Posterior vena cava (tissue), 2 donors: ENCODE measurements at regions not wholly inside any gene's neighbourhood (a gene's known extent, or its start where the extent isn't known, plus 50 kb on each side); places are given as distances from the start of the nearest gene placed in this dataset.
"Not testable (repeated sequence)": the region's sequence is repeated elsewhere in the genome, so short reads cannot be mapped to it uniquely, and the experiment has no call there.

Source experiments
- DNase-seq: peaks from one replicate; pipeline ENCODE4 v3.0.0-alpha.2; 2020; ENCODE audit warnings: low spot score
- intact Hi-C, 2 donors: fragments of 100-400 bp; cut with DNase I; formaldehyde crosslinking; loops; one replicate each; pipeline versions ENCODE4 v1.14.1 to v1.14.2; 2022 to 2023
- donor health status: DM: yes; HTN: yes; CAD: no.
- donor health status: DM: yes; HTN: yes; CAD: no.

DNA sequence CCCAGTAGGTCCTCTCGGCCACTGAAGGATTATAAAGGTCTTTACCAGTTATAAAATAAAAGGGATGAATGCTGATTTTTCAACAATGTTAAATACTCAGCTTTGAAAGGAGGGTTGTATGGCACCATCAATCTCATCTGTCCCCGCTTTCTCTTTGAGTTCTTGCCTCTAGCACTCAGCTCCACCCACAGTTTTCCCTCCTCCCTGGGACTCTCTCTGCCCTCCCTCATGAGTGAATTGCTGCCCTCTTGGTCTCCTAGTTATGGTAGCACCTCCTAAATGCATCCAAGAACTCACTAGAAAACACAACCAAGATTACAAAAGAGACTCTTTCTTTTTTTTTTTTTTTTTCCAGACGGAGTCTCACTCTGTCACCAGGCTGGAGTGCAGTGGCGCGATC is 91.0 kb downstream of the TEX35 start:
- intact Hi-C loops = no loop called here
- DNase-seq = no peak

DNA sequence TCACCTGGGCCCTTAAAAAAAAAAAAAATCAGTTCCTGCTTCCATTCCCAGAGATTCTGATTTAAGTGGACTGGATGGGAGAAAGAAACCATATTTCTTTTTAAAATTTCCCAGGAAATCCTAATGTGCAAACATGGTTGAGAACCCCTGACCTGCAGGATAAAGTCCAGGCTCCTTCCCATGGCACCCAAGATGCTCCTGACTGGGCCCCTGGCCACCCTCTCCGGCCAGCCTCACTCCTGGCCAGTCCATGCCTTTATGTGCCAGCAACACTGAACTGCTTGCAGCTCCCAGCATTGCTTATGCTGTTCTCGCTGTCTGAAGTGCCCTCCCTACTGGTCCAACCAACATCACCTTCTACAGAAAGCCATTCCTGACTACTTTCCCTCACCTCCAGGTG is 93.9 kb downstream of the TEX35 start:
- DNase-seq = no peak
- intact Hi-C loops = no loop called here

DNA sequence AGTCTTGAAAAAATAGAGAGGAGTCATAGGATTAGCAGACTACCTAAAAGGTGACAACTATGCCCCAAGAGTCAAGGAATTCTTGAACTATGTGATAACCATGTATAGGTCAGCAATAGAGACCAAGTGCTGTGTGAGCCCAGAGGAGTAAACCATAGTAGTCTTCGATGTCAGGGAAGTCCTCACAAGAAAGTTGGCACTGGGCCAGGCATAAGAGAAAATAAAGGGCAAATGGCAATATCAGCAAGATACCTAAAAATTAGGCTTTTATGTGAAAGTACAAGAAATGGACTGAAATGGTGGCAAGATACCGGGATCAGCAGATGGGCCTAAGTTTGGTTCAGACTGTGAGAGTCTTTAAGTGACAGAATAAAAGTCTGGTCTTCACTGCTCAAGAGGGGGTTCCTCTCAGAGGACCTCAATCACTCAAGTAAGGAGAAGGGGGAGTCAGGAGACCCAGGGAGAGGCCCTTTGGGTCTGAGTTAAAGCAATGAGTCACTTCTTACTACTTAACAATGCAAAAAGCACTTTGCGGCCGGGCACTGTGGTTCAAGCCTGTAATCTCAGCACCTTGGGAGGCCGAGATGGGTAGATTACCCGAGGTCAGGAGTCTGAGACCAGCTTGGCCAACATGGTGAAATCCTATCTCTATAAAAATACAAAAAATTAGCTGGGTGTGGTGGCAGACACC is 95.0 kb downstream of the TEX35 start:
- intact Hi-C loops = no loop called here
- no peak for DNase-seq

GRCh38 chr1:178609015-178609414 is 96.1 kb downstream of the TEX35 start:
- intact Hi-C loops = no loop called here
- no peak for DNase-seq

DNA sequence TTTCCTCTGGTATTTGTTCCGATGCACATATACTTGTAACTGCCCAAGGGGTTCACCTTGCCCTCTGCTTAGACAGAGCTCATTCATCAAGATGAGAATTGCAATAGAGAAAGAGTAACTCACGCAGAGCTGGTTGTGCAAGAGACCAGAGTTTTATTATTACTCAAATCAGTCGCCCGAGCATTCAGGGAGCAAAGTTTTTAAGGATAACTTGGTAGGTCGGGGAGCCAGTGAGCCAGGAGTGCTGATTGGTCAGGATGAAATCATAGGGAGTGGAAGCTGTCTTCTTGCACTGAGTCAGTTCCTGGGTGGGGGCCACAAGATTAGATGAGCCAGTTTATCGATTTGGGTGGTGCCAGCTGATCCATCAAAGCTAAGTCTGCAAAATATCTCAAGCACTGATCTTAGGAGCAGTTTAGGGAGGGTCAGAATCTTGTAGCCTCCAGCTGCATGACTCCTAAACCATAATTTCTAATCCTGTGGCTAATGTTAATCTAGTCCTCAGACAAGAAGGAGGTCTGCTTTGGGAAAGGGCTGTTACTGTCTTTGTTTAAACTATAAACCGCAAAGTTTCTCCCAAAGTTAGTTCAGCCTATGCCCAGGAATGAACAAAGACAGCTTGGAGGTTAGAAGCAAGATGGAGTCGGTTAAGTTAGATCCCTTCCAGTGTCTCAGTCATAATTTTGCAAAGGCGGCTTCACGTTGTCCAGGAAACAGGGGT is 97.9 kb downstream of the TEX35 start:
- intact Hi-C loops, DNase-seq: not testable (repeated sequence)

DNA sequence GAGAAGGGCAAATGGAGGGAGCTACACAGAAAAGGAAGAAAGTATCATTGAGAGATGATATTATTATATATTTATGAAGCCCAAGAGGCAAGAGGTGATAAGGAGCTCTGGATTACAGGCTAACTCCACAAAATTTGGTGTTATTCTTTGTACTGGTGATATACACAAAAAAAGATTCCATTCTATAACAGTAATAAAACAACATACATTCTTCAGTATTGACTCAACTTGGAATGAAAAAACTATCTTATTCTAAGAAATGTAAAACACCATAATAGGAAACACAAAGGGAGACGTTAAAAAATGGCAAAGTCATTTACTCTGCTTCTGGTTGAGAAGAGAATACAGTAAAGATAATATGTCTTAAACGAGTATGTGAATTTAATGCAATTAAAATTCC is 99.4 kb downstream of the TEX35 start:
- DNase-seq = no peak
- intact Hi-C loops = no loop called here

GRCh38 chr1:178613271-178613945 is 100.5 kb downstream of the TEX35 start:
- intact Hi-C loops = no loop called here
- DNase-seq = no peak

DNA sequence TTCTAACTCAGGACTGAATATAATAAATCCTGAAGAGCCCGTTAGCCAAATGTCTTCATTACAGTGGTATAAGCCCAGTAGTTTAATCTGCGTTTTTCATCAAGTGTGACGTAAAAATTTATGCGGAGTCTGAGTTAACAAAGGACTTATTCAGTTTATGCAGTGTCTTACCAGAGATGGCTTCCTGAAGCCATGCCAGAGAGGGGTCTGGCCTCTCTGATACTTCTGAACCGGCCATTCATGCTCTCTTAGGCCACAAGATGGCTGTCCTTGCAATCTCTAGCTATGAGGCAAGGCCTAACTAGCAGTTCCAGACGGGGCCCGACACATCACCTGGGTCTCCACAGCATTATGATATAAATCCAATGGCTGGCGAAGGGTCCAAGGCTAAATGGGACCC is 101.4 kb downstream of the TEX35 start:
- intact Hi-C loops = no loop called here
- DNase-seq = no peak

DNA sequence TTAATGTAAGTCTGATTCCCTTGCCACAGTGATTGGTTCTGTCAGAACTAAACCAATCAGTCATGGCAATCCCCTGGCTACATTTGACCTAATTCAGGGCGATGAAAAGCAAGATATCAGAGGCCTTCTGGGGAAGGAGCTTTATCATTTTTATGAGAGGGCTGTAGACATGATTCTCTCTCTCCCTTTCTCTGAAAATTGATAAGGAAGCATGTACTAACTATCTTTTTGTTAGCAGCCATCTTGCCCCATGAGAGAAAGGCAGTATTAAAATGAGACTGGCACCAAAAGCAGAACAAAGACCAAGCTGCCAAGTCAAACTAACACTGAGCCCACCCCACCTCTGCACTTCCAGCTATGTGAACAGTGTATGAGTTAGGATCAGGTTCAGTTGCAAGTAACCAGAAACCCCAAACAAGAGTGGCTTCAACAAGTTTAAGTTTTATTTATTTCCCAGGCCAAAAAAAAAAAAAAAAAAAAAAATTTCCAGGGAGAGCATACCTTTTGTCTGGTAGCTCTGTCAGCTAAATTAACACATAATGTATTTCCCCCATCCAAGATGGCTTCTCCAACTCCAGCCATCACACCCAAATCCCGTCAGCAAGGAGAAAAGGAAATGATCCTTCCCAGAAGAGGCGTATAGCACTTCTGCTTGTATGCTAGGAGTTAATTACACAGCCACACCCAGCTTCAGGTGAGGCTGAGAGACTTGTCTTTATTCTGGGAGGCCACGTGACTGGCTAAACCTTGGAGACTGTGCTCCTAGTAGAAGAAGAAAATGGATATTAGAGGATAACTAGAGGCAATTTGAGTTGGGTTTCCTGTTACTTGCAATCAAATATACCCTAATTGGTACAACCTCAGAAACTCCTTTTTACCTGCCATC is 105.8 kb upstream of the RALGPS2 start:
- no peak for DNase-seq
- intact Hi-C loops = no loop called here

- intact Hi-C loops = no loop called here
- no peak for DNase-seq
These were observed 104.2 kb upstream of the RALGPS2 start for GRCh38 chr1:178620584-178621475.

DNA sequence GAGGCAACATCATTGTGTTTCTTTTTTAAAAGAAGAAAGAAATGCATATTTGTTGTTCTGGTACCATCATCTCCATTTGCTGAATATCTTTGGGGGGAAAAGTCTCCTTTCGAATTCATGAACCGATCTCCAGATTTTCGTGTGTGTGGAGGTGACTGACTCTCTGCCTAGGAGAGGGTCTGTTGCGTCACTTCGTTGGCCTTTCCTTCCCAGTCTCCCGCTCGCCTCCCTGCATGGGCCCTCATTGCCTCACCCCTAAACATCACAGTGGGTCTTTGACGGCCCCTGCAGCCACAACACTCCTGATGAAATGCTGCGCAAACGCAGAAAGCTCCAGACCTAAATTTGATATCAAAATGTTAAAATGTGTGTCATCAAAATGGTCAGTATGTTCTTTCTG is 103.2 kb upstream of the RALGPS2 start:
- intact Hi-C loops = no loop called here
- DNase-seq = no peak

DNA sequence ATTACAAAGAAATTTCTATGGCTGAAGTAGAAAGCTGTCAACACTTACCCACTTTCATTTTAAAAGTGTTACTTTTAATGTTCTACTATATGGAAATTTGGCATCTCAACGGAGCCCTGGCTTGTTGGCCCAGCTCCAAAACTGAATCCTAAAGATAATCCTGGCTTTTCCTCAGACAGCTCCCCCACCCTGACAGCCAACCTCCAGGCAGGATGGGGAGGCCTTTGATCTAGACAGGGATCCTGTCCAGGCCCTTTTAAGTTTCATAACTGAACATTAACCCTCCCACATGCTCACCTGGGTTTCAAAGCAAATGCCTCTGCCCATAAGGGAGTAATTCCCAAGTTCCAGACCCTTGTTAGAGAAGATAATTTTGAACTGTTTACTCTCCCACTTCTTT is 99.3 kb upstream of the RALGPS2 start:
- intact Hi-C loops = no loop called here
- DNase-seq = no peak

DNA sequence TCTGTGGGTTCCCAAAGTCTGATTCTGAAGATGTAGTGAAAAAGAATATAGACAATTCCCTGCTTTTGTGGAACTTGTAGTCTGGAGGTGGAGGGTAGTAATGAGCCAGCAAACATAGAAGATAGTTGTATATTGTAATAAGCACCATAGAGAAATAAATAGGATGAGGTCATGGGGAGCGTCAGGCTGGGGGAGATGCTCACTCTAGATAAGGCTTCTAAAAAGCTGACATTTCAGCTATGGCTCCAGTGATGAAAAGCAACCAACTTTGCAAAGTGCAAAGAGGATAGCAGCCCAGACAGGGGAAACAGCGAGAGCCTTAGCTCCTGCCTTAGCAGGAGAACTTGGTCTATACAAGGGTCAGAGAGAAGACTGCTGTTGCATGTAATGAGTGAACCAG is 98.0 kb upstream of the RALGPS2 start:
- intact Hi-C loops = no loop called here
- no peak for DNase-seq

DNA sequence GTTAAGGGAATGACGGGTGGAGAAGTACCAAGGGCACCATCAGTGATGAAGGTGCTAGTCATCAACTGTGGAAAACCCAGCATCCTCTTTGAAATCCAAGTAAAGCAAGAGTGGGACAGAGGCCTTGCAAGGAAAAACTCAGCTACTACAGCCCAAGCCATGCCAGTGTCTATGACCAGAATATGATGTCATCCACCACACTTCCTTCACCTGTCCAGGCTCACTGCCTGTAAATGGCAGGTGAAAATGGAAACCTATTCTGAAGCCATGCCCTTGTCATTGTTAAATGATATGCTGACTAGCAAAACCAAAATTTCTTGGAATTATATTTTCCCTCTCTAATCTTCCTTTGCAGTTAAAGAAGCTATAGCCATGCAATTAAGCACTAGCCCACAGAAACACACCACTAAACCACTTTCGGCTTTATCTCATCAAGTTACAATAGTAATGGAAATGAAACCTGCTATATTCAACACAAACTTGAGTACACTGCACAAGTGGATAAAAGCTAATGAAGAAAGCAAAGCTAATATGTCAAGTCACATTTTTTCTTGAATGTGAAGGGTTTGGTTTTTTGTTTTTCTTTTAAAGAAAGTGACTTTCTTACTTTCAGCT is 96.3 kb upstream of the RALGPS2 start:
- intact Hi-C loops = no loop called here

GRCh38 chr1:178629252-178630154 is 95.5 kb upstream of the RALGPS2 start:
- intact Hi-C loops = no loop called here
- no peak for DNase-seq

More for the DNA sequence above, 96.3 kb upstream of the RALGPS2 start:
- no peak for DNase-seq

GRCh38 chr1:178630417-178630816 is 94.6 kb upstream of the RALGPS2 start:
- intact Hi-C loops = no loop called here
- DNase-seq = no peak

GRCh38 chr1:178632653-178633052 is 92.4 kb upstream of the RALGPS2 start:
- no peak for DNase-seq
- intact Hi-C loops = no loop called here
